Medulla oblongata (tissue), 1 donor: ENCODE measurements at regions not wholly inside any gene's neighbourhood (a gene's known extent, or its start where the extent isn't known, plus 50 kb on each side); places are given as distances from the start of the nearest gene placed in this dataset.

Source experiments
- DNase-seq: peaks from one replicate; pipeline ENCODE4 v3.0.0-alpha.2; 2015; ENCODE audit errors: extremely low spot score

DNA sequence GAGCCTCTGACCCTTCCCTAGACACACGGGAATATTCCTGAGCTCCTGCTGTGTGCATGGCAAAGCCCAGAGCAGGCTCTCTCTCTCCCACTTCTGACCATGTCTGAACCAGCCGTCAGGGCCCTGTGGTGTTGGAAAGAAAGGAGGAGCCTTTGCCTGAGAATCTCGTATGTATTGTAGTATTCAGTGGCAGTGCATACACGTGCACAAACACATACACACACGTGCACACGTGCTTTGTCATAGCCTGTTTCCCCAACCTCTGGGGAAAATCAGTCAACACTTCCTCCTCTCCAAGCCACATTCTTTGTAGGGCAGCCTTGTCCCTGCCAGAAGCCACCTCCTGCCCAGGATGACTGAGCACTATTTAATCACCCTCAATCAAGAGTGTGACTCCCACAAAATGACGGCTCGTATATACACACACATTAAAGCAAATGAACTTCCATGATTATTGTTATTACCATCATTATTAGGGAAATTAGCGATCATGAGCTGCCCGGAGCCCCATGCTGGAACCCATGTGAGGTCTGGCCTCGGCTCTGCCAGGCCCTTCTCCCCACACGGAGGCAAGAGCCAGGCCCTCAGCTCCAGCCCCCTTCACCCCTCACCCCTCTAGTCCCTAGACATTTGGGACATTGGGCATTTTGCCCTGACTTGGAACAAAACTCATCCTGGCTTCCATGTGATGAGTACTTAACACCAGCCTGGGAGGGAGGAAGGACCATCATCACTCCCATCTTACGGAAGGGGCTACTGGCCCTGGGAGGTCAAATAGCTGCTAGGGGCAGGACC, 331.9 kb downstream of the NPHP4 start:
- DNase-seq, result no peak

DNA sequence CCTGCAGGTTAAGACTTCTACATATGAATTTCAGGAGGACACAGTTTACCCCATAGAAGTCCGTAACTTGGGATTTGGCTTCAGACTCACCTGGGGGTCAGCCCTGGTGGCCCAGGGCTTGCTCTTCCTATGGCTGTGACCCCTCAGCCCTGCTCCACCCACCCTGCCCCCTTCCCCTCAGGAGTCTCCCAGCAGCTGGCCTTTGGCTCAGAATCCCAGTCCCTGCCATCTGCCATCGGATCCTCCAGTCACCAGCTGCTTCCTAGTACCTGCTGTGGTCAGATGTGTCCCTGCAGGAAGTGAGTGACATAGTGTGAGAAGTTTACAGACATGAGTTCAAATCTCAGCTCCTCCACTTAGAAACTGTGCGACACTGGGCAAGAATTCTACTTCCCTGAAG, 332.6 kb downstream of the NPHP4 start:
- no peak for DNase-seq

DNA sequence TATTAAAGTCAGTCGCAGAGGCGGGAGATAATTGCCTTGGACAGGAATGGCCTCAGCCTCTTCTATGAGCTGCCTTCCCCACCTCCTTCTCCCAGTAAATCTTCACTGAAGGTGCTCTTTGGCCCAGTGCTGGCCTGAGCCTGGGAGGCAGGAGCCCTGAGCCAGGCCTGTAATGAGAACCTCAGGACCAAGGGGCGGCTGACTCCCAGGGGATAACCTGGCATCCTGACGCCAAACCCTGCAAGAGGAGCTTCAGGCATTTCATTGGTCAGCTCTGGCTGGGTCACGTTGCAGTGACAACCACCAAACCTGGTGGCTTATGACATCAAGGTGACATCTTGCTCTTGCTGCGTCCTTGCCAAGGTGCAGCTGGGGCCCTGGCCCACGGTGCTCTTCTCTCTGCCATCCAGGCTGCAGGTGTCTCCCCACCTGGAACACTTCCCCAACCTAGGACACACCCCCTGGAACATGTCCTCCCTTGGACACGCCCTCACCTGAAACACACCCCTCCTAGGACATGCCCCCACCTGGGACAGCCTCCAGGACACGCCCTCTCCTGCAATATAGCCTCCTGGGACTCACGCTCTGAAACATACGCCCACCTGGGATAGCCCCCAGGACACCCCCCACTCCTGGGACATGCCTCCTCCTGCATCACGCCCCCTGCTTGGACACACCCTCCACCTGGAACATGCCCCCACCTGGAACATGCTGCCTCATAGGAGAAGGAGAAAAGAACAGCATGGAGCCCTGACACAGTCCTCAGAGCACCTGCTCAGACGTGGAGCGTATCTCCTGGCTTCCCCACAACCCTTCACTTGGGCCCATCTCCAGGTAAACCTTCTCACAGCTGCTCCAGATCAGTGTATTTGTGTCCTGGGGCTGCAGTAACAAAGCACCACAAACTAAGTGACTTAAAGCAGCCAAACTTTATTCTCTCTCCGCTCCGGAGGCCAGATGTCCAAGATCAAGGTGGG, 333.6 kb downstream of the NPHP4 start:
- no peak for DNase-seq

DNA sequence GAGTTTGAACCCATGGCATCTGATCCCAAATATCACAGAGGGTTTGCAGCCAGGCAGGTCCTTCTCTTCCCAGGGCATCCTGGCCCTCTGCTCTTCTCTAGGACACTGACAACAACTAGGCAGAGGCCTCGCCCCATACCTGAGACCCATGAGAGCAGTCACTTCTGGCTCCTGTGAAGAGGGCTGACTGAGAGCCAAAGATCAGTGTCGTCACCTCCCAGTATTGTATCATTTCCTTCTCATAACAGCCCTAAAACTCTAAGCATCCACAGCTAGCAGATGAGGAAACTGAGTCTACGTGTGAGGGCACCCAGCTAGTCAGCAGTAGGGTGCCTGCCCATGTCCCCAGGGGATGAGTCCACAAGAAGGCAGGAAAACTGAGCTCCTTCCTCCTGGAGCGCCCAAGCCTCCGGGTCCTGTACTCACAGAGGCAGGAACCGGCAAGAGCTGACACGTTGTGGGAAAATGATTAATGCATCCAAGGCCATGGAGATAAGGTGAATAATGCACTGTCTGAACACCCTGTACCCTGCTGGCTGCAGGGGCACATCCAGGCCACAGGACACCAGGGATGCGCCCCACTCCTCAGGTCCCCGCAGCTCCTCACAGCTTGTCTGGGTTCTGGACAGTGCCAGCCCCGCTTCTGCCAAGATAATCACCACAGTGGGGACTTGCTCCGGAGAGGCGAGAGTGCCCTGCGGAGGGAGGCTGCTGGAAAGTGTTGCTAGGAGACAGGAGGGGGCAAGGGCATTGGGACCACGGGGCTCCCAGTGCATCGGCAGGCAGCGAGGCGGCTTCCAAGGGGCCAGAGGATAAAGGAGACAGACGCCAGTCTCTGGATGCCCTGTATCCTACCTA, 340.0 kb downstream of the NPHP4 start:
- DNase-seq, result peak; percentile 4

DNA sequence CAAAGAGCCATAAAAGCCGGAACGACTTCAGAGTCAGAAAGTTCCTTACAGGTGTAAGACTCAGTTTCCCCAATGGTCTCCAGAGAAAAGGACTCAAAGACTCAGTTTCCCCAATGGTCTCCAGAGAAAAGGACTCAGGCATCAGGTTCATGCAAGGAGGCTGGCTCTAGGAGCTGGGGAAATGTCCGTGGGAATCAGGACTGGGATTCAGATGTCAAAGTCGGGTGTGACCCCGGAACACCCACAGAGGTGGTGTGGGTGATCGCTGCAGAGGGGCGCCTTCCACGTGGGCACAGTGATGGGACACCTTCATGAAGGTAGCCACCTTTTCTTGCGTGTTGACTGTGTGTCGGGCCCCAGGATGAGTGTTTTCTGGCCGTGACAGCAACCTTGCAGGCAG, 340.8 kb downstream of the NPHP4 start:
- no peak for DNase-seq

DNA sequence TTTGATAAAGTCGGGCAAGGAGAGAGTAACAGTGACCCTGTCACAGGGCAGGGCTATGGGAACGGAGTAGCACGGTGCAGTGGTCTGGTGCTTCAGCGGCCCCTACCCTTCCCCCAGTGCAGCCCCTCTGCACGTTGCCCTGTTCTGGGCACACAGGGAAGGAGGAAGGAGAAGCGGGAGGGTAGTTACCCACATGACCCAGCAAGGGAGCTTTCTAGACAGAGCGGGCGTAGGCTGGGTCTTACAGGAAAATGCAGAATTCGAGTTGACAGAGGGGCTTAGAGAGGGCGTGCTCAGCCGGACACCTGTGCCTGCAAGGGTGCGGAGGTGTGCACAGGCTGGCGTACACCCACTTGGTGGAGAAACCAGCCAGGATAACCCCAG, 341.2 kb downstream of the NPHP4 start:
- DNase-seq, result no peak

DNA sequence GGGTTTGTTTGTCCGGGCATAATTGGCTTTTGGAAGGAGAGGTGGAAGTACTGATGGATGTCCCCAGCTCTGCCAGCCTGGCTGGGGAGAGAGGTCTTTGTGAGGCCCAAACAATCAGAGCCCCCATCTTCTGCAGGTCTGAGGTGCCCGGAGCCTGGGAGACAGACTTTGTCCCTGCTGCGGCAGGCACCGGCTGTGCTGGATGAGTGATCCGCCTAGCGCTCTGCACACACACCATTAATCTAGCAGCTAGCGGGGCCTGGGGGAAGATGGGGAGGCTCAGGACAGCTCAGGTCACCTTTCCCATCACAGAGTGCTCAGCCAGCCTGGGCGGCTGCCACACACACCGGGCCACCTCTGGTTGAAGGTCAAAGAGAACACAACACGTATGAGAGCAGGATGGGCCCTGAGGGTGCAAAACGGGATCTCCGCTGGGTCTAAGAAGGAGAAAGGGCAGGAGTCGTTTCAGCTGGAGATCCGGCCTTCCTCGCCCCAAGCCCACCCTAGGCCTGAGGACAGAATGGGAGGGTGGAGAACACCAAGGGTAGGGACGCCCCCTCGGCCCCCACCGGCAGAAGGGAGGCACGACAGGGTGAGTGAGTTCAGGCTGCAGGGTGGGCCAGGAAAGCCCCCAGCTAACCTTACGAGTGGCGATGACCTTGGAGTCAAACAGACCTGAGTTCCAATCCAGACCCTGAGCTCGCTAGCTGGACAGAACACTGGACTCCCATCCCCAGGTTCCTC, 341.8 kb downstream of the NPHP4 start:
- DNase-seq, result no peak

DNA sequence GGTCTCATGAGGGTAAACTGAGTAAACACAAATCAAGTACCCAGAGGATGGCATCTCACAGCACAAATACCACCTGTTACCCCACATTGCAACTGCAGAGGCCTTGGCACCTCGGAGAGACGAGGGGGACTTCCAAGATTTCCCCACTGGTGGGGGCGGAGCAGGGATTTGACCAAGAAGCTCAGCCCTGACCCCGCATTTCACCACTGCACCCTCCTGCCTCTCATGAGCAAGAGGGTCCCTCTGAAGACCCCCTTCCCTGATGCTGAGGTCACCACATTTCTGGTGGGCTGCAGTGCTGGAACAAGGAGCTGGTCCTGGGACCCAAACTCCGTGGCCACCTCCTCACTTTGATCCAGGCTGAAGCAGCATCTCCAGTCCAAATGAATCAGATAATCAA, 342.4 kb downstream of the NPHP4 start:
- DNase-seq, result no peak

DNA sequence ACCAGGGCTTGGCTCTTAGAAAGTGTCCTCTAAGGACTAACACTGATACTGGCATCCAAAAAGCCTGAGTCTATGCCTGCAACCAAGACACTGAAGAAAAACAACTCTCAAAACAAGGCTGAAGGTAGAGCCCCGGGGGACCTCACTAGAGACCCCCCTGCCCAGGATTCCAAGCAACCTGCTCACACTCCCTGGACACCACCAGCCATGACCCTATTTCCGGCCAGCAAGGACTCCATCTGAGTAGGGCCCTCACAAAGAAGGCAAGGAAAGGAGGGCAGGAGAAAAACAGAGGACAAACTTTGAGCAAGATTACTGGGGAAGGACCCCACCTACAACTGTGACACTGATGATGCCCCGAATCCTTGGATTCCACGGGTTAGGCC, 343.1 kb downstream of the NPHP4 start:
- no peak for DNase-seq

DNA sequence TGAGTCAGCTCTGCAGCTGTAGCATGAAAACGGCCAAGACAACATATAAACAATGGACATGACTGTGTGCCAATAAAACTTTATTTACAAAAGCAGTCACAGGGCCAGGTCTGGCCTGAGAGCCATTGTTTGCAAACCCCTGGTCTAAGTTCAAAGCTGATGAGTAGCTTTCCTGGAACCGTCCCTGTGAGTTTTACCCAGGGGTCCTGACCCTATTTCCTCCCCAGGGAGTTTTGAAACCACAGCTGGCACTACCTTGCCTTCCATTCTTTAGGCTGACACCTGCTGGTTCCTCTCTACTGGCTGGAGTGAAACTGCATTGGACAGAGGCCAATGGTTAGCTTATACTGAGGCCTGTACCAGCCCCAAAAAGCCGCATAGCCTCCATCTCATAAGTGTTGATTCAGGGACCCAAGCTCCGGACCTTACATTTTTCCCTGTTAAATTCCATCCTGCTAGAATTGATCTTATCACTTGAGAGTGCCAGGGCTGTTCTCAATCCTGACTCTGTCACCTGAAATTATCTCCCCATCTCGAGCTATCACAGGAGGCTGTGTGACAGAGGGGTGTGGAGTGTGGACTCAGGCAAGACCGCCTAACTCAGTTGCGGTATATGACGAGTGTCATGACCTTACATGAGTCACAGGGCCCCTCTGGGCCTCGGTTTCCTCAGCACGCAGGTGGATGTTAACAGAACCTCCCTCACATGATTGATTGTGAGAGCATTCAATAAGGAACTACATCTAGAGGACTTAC, 343.6 kb downstream of the NPHP4 start:
- DNase-seq, result no peak

DNA sequence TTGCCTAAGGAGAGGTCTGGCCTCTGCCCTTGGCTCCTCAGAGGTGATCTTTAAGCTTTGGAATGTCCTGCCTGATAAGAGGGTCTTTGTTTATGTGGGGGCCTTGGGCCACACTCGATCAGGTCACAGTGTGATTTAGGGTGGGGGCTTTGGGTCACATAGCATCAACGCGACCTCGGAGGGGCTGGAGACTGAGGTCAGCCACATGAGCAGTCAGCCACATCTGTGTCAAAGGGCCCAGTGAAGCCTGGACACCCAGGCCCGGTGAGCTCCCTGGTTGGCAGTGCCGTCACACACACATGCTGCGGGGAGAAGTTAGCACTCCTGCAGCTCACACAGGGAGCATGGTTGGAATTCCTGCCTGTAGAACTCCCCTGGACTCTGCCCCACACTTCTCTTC, 345.0 kb downstream of the NPHP4 start:
- DNase-seq, result no peak

DNA sequence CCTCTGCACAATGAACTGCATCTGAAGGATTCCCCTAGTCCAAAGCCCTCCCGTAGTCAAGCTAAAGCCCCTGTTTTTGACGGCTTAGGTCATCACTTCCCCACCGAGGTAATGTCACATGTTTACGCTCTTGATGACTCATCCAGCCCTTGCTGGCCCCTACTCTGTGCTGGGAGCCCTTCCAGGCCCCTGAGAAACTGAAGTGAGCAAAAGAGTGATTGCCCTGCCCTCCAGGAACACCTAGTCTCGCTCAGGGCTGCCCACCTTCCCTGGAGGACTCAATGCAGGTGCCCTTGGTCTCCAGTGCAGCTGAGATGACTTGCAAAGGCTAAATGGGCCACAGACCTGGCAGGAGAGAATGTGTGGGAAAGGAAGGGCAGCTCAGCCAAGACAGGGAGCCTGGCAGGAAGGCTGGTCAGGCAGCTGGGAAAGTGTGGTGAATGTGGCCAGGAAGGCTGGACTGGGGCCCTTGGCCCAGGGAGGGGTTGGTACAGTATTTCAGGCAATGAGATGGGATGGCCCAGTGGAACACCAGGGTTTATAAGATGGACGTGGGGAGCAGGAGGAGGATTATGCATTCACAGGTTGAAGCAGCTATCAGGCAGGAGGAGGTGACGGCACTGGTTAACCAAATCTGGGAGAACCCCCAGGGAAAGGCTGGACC, 345.6 kb downstream of the NPHP4 start:
- no peak for DNase-seq

DNA sequence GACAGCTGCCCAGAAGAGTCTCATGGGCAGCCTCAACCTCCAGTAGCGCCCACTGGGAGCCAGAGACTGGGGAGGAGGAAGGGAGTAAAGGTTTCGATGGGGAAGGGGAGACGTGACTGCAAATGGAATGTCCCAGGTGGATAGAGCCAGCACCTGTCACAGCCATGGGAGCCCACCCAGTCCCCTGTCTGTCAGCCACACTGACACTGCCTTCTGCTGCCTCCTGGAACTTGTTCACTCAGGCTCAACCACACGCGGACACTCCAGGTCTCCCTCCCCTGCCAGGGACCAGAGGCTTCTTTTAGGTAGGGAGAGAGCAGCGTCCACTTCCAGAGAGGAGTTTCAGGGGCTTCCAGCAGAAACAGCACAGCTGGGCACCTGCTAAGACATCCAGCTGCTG, 346.3 kb downstream of the NPHP4 start:
- DNase-seq, result no peak

DNA sequence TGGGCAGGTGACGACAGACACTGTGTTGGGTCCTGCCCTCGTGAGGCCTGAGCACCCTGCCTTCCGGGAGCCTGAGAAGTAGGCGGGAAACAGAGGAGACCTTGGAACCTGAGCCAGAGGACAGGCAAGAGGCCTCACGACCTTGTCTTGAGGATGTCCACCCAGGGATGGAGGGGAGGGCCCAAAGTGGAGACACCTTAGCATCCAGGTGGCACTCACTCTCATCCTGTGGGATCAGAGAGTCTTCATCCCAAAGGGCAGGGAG, 347.2 kb downstream of the NPHP4 start:
- no peak for DNase-seq

DNA sequence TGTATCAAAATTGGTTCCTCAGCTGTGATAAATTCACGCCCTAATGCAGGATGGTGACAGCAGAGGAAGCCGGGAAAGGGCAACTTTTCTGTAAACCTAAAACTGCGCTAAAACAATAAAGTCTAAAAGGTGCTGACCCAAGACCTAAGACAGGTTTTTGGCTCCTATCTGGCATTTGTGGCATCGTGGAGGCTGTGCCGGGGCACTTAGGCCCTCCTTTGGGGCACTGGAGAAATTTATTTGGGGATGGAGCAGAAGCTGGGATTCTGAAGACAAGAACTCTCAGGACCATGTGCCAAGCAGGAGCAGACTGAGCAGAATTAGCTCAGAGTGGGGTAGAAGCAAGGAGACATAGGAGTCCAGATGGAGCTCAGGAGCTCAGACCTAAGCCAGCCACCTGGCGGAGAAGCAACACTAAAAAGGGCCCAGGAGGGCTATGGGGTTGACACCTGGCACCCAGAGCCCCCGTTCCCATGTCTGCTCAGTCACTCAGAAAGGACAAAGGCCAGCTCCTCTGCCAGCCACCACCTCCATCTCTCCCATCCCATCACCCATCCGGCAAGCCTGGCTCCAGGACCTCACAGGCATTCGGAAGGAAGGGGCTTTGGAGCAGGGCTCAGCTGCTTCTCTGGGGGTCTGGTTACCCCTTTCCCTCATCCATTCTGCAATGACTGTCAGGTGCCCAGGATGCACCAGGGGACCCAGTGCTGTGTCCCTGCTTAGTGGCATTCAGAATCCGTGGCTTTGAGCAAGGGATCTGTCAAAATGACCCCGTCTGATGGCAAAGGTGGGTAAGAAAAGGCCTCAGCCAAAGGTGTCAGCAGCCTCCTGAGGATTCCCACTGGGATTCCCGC, 347.7 kb downstream of the NPHP4 start:
- DNase-seq, result no peak

DNA sequence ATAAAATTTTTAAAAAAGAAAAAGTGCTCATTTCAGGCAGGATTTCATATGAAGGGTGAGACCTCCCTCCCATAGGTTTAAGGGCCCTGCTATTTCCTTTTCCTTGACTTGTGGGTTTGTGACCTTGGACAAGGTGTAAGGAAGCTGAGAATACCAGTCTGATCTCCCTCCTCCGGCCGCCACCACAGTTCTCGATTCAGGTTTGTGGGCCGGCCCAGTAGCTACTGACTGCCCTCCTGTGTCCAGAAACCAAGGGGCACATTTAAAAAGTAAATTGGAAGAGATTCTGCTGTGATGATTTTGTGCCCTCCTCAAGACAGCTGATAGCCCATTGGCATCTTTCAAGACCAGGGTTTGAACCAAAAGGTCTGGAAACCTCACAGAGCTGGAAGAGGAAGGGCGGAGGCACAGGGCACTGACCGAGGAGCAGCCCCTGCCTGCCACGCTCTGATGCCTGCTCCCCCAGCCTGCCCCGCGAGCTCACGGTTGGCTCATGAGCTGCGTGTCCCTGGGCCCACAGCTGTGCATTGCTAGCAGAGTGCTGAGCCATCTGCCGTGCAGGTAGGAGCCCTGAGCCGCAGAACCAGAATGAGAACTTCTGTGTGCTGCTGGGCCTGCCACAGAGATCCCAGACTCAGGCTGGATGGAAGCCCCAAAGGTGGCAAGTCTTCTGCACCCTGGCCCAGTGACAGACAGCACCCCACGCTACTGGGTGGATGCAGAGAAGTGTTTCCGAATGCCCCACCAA, 348.7 kb downstream of the NPHP4 start:
- DNase-seq, result no peak

DNA sequence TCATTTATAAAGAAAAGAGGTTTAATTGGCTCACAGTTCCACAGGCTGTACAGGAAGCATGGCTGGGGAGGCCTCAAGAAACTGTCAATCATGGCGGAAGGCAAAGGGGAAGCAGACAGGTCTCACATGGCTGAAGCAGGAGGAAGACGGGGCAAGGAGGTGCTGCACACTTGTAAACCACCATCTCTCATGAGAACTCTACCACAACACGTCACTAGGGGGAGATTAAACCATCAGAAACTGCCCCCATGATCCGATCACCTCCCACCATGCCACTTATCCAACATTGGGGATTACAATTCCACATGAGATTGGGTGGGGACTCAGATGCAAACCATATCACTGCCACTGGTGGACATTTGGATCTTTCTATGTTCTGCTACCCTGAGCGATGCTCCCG, 351.4 kb downstream of the NPHP4 start:
- no peak for DNase-seq

DNA sequence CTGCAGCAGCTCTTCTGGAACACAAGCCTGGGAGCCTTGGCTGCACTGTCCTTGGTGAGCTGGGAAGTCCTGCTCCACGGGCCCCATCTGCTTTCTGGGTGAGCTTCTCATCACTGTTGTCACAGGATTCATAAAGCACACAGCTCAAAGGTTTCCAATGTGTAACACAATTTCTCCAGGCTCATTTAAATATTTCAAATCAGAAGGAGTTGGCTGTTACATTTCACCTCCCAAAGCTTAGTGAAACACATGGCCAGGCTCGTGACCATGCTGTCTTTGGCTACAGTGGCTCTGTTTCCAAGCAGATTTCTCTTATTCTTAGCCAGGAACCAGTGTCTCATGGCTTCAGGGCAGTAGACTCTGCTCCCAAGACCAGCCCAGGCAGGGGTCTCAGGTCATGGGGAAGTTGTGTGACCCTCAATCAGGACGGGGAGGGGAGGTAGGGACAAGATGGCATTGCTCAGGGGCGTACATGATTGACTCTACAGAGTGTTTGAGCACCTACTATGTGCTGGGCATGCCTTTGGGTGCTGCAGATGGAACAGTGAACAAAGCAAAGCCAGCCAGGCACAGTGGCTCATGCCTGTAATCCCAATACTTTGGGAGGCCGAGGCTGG, 353.0 kb downstream of the NPHP4 start:
- DNase-seq, result no peak
